ENCODE measurements at regions not wholly inside any gene's neighbourhood (a gene's known extent, or its start where the extent isn't known, plus 50 kb on each side); places are given as distances from the start of the nearest gene placed in this dataset.

- DNase-seq (ENCODE audit: low spot score): no peak
- Histone ChIP-seq H3K4me2 (ENCODE audit: low read depth, low read length) (no peak overlapping the region), H3K4me3 (replicated peaks in 1 of 3; ENCODE audit: insufficient read depth in 1 of 3, low read depth in 2 of 3, low read length in 3 of 3) (no peak overlapping the region), H4K20me1 (ENCODE audit: insufficient read depth, low read length) (no peaks in the 10 kb centered on the region), H3K27me3 (ENCODE audit: control insufficient read depth in 1 of 2, insufficient read depth in 2 of 2, low read length in 2 of 2) (peaks cover 0 to 15% of the 10 kb centered on the region in 2 experiments; a peak in 2 of 5 replicates), H3K27ac (ENCODE audit: extremely low read length, insufficient read depth, low read length) (no peak overlapping the region), H2AFZ (ENCODE audit: low read length) (no peak overlapping the region), H3K9ac (ENCODE audit: insufficient read depth, low read depth, low read length) (no peak overlapping the region), H3K79me2 (ENCODE audit: insufficient read depth, low read length) (no peaks in the 10 kb centered on the region), H3K4me1 (ENCODE audit: insufficient read depth, low read length) (no peaks in the 10 kb centered on the region), H3K36me3 (replicated peaks in 1 of 2; ENCODE audit: control insufficient read depth in 1 of 2, insufficient read depth in 2 of 2, low read length in 2 of 2) (no peaks in the 10 kb centered on the region), H3K9me3 (ENCODE audit: low read length) (no peaks in the 10 kb centered on the region)
- 15% methylated on average over 3 of the region's 3 CpGs for WGBS (ENCODE audit: low lambda C conversion rate)
- BruUV-seq (replicated peaks): no TSS peak
- no peak for FAIRE-seq
- intact Hi-C loops (cut with micrococcal nuclease; ENCODE audit: unreplicated experiment): no loop called here
- POLR2A ChIA-PET: no interaction called here
- TF ChIP-seq ZNF782 (CRISPR knock-in tag; IDR thresholded peaks at IDR 0.05; ENCODE audit: borderline replicate concordance): no peak
- no peak for TF ChIP-seq IRF2 (CRISPR knock-in tag; IDR thresholded peaks at IDR 0.05)
- TF ChIP-seq KLF9 (CRISPR knock-in tag; IDR thresholded peaks at IDR 0.05; ENCODE audit: low read depth): no peak
- TF ChIP-seq PHF8 (CRISPR knock-in tag; IDR thresholded peaks at IDR 0.05): no peak
- no peak for TF ChIP-seq ZFP36L2 (CRISPR knock-in tag; IDR thresholded peaks at IDR 0.05)
- TF ChIP-seq BCLAF1 (IDR thresholded peaks at IDR 0.05): no peak
- in situ Hi-C loops (cut with HindIII; ENCODE audit: extremely low pct_ligation_motif_present, low pct_unique_long_range_greater_than_20kb): no loop called here
- ATAC-seq: no peak
- CTCF ChIA-PET (ENCODE audit: low intra/inter-chr PET ratio, low total read pairs): no interaction called here
These were observed 220.8 kb upstream of the RNF32 start for GRCh38 chr7:156419782-156420181.

GRCh38 chr7:156402255-156402654 lies 238.3 kb upstream of the RNF32 start:
- ATAC-seq: no peak
- TF ChIP-seq HHEX (CRISPR knock-in tag; IDR thresholded peaks at IDR 0.05) (no peak), ARHGAP35 (CRISPR knock-in tag; IDR thresholded peaks at IDR 0.05; ENCODE audit: borderline replicate concordance) (no peak), BCL6 (CRISPR knock-in tag; IDR thresholded peaks at IDR 0.05) (no peak), RAD51 (IDR thresholded peaks at IDR 0.05; ENCODE audit: borderline replicate concordance) (no peak), JARID2 (CRISPR knock-in tag; IDR thresholded peaks at IDR 0.05; ENCODE audit: insufficient replicate concordance) (no peak), ZNF101 (CRISPR knock-in tag; IDR thresholded peaks at IDR 0.05; ENCODE audit: borderline replicate concordance, low read depth) (no peak), TAF15 (IDR thresholded peaks at IDR 0.05; ENCODE audit: low read depth, low read length, poor library complexity, severe bottlenecking) (no peak), STAT6 (CRISPR knock-in tag; IDR thresholded peaks at IDR 0.05; ENCODE audit: borderline replicate concordance) (no peak), ATAD3A (CRISPR knock-in tag; IDR thresholded peaks at IDR 0.05) (no peak), ZSCAN29 (CRISPR knock-in tag; conservative IDR thresholded peaks at IDR 0.05) (no peak), ZSCAN22 (CRISPR knock-in tag; IDR thresholded peaks at IDR 0.05) (no peak)

More at GRCh38 chr7:156402255-156402654, 238.3 kb upstream of the RNF32 start:
- Histone ChIP-seq H3K36me3 (replicated peaks in 1 of 2; ENCODE audit: control insufficient read depth in 1 of 2, insufficient read depth in 2 of 2, low read length in 2 of 2) (no peaks in the 10 kb centered on the region), H3K4me1 (ENCODE audit: insufficient read depth, low read length) (no peaks in the 10 kb centered on the region), H3K9ac (ENCODE audit: insufficient read depth, low read depth, low read length) (no peak overlapping the region), H3K9me3 (ENCODE audit: low read length) (no peaks in the 10 kb centered on the region), H3K27ac (ENCODE audit: extremely low read length, insufficient read depth, low read length) (no peak overlapping the region), H4K20me1 (ENCODE audit: insufficient read depth, low read length) (no peaks in the 10 kb centered on the region), H3K4me3 (replicated peaks in 1 of 3; ENCODE audit: insufficient read depth in 1 of 3, low read depth in 2 of 3, low read length in 3 of 3) (no peak overlapping the region), H3K4me2 (ENCODE audit: low read depth, low read length) (no peak overlapping the region), H2AFZ (ENCODE audit: low read length) (no peak overlapping the region), H3K79me2 (ENCODE audit: insufficient read depth, low read length) (no peaks in the 10 kb centered on the region), H3K27me3 (ENCODE audit: control insufficient read depth in 1 of 2, insufficient read depth in 2 of 2, low read length in 2 of 2) (peaks cover 0 to 5% of the 10 kb centered on the region in 2 experiments; a peak in 2 of 5 replicates)
- no TSS peak for BruUV-seq (replicated peaks)
- intact Hi-C loops (cut with micrococcal nuclease; ENCODE audit: unreplicated experiment) (no loop called here), in situ Hi-C loops (cut with HindIII; ENCODE audit: extremely low pct_ligation_motif_present, low pct_unique_long_range_greater_than_20kb) (no loop called here)
- no peak for FAIRE-seq
- ChIA-PET CTCF (ENCODE audit: low intra/inter-chr PET ratio, low total read pairs) (no interaction called here), POLR2A (no interaction called here)
- no peak for DNase-seq (ENCODE audit: low spot score)
- 79% methylated on average over 11 of the region's 11 CpGs for WGBS (ENCODE audit: low lambda C conversion rate)

Data from HepG2 (cell line).